Gastrocnemius medialis (tissue), 4 donors: ENCODE measurements at regions not wholly inside any gene's neighbourhood (a gene's known extent, or its start where the extent isn't known, plus 50 kb on each side); places are given as distances from the start of the nearest gene placed in this dataset.
"Not testable (repeated sequence)": the region's sequence is repeated elsewhere in the genome, so short reads cannot be mapped to it uniquely, and the experiment has no call there.

Source experiments
- ATAC-seq, 2 donors: fragments of 150-250 bp; one replicate each; pipeline ENCODE4 v1.9.1; 2016
- DNase-seq, 2 donors: peaks; one replicate each; pipeline ENCODE4 v3.0.0-alpha.2; 2019
- H3K27ac ChIP-seq, 4 donors: fragments of 200-600 bp; sonication (generic); 1 replicate in 1 of 4; 2 replicates in 3 of 4; pipeline ENCODE4 v1.5.1; 2016 to 2018; ENCODE audit warnings: mild to moderate bottlenecking in 2 of 4, moderate library complexity in 1 of 4
- H3K27me3 ChIP-seq, 3 donors: fragments of 200-600 bp; sonication (generic) in 2 of 3; 1 replicate in 1 of 3; 2 replicates in 2 of 3; pipeline versions ENCODE4 v1.5.1 to v1.6.0; 2016 to 2019; ENCODE audit warnings: mild to moderate bottlenecking in 1 of 3, moderate library complexity in 1 of 3
- H3K36me3 ChIP-seq, 2 donors: fragments of 200-600 bp; sonication (generic) in 1 of 2; one replicate each; pipeline ENCODE4 v1.5.1; 2017 to 2018
- H3K4me1 ChIP-seq, 2 donors: fragments of 200-600 bp; sonication (generic) in 1 of 2; one replicate each; pipeline ENCODE4 v1.5.1; 2016 to 2017; ENCODE audit warnings: mild to moderate bottlenecking in 2 of 2
- H3K4me3 ChIP-seq, 4 donors: fragments of 200-600 bp; sonication (generic) in 3 of 4; 1 replicate in 1 of 4; 2 replicates in 3 of 4; pipeline ENCODE4 v1.5.1; 2016 to 2019; ENCODE audit warnings: mild to moderate bottlenecking in 2 of 4
- H3K9me3 ChIP-seq, 3 donors: fragments of 200-600 bp; sonication (generic) in 2 of 3; 1 replicate in 1 of 3; 2 replicates in 2 of 3; pipeline ENCODE4 v1.5.1; 2016 to 2019
- CTCF ChIP-seq, 5 experiments: fragments of 450-650 bp in 3 of 5; fragments of 200-600 bp in 2 of 5; sonication (generic) in 2 of 5; IDR thresholded peaks in 4 of 5; conservative IDR thresholded peaks in 1 of 5; 1 replicate in 4 of 5; 2 replicates in 1 of 5; pipeline ENCODE4 v1.5.1; 2016 to 2019; ENCODE audit warnings: antibody characterized with exemption in 5 of 5, mild to moderate bottlenecking in 3 of 5, moderate library complexity in 3 of 5
- POLR2A ChIP-seq, 2 donors: fragments of 450-650 bp; IDR thresholded peaks; one replicate each; pipeline ENCODE4 v1.6.1; 2017; ENCODE audit warnings: antibody characterized with exemption in 2 of 2, mild to moderate bottlenecking in 2 of 2, moderate library complexity in 2 of 2
- in situ Hi-C, 4 donors: fragments of 200-750 bp; cut with MboI; loops; one replicate each; pipeline versions ENCODE4 v1.15.0 to v1.8.0; 2017; ENCODE audit warnings: low sequenced_read_pairs in 4 of 4
- intact Hi-C: fragments of 100-400 bp; cut with DNase I; formaldehyde crosslinking; loops from one replicate; pipeline ENCODE4 v1.15.1; 2023; ENCODE audit warnings: low total_unique reads

DNA sequence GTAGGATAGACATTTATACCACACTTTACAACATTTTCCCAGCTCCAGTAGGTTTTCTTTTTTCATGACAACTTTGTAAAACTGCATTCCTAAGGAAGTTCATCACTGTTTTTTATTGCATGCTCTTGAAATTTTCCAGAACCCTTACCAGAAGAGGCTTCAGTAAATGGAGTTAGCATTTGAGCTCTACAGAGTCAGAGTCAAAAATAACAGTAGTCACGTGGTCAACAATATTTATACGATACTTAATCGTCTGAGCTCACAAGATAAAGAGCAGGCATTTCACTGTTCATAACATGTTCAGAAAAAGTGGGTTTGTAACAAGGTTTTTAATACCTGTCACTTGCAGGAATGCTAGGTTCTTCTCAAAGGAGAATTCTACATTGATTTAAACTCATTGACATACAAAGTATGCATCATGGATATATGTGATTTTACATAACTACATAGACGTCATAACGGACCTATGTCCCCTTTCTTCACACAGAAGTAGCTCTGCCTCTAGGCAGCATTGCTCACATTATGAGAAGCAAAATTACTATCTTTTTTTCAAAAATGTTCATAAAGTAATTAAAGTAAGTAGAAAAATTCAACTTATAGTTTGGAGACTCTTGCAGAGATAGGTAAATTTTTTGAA, 187.0 kb upstream of the COL3A1 start:
- Histone ChIP-seq H3K9me3 (no peaks in the 10 kb centered on the region), H3K27me3 (no peaks in the 10 kb centered on the region), H3K36me3 (no peaks in the 10 kb centered on the region), H3K4me1 (peaks cover 0 to 3% of the 10 kb centered on the region in 2 donors), H3K27ac (peak overlapping the region; percentile 45 to 66 (median 54)), H3K4me3 (peak overlapping the region in 2 of 4 donors; percentile 0 to 1)
- in situ Hi-C loops (loop anchor here in 1 of 4 donors (10.0 kb wide), 1 partner anchor 188 kb away; the partner anchor contains the start of gene COL3A1), intact Hi-C loops (loop anchor here (5.0 kb wide), 1 partner anchor 190 kb away; no protein-coding TSS in a partner anchor)
- DNase-seq (no peak), ATAC-seq (peak; percentile 25 to 61)
- TF ChIP-seq CTCF (IDR thresholded peaks at IDR 0.05 in 4 of 5, conservative IDR thresholded peaks at IDR 0.05 in 1 of 5) (no peak), POLR2A (IDR thresholded peaks at IDR 0.05) (no peak)

- no peaks in the 10 kb centered on the region for H3K9me3 ChIP-seq
- peak overlapping the region in 1 of 4 donors; percentile 3 for H3K4me3 ChIP-seq
- ATAC-seq (no peak), DNase-seq (no peak)
- H3K36me3 ChIP-seq: no peaks in the 10 kb centered on the region
- no peaks in the 10 kb centered on the region for H3K27me3 ChIP-seq
- intact Hi-C loops: loop anchor here (5.0 kb wide), 1 partner anchor 190 kb away; no protein-coding TSS in a partner anchor
- TF ChIP-seq CTCF (IDR thresholded peaks at IDR 0.05 in 4 of 5, conservative IDR thresholded peaks at IDR 0.05 in 1 of 5): no peak
- TF ChIP-seq POLR2A (IDR thresholded peaks at IDR 0.05): no peak
- peaks cover 0 to 3% of the 10 kb centered on the region in 2 donors for H3K4me1 ChIP-seq
- H3K27ac ChIP-seq: peak overlapping the region; percentile 45 to 66 (median 54)
- in situ Hi-C loops: loop anchor here in 1 of 4 donors (10.0 kb wide), 1 partner anchor 187 kb away; the partner anchor contains the start of gene COL3A1
Observed at GRCh38 chr2:188787658-188788240, 186.4 kb upstream of the COL3A1 start.

GRCh38 chr2:188788621-188789020, 185.6 kb upstream of the COL3A1 start:
- no peak for TF ChIP-seq POLR2A (IDR thresholded peaks at IDR 0.05)
- no peak for TF ChIP-seq CTCF (IDR thresholded peaks at IDR 0.05 in 4 of 5, conservative IDR thresholded peaks at IDR 0.05 in 1 of 5)
- in situ Hi-C loops (loop anchor here in 1 of 4 donors (10.0 kb wide), 1 partner anchor 186 kb away; the partner anchor contains the start of gene COL3A1), intact Hi-C loops (loop anchor here (5.0 kb wide), 1 partner anchor 189 kb away; no protein-coding TSS in a partner anchor)
- Histone ChIP-seq H3K4me1 (peaks cover 0 to 3% of the 10 kb centered on the region in 2 donors), H3K4me3 (peak overlapping the region in 1 of 4 donors; percentile 9), H3K27ac (peak overlapping the region; percentile 45 to 66 (median 54)), H3K9me3 (no peaks in the 10 kb centered on the region), H3K27me3 (no peaks in the 10 kb centered on the region), H3K36me3 (no peaks in the 10 kb centered on the region)
- peak; percentile 39 to 64 for DNase-seq
- peak; percentile 47 to 75 for ATAC-seq

DNA sequence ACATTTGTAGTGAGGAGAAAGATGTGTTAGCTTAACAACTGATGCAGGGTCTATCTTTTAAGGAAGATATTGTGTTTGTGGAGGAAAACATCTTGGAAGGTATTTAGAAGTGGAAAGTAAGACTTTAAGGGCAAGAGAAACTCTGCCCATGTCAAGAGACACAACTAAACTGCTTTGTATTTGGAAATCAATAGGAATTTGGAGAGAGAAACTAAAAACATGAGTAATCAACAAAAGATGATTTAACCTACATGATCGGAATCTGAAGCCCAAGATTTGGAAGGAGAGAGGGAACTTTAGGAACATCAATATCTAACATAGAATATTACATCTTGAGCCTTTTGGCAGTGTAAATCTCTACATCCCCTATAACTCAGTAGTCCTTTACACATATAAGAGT, 184.2 kb upstream of the COL3A1 start:
- no peak for ATAC-seq
- H3K9me3 ChIP-seq: no peaks in the 10 kb centered on the region
- peaks cover 0 to 3% of the 10 kb centered on the region in 2 donors for H3K4me1 ChIP-seq
- intact Hi-C loops: loop anchor here (5.0 kb wide), 1 partner anchor 187 kb away; no protein-coding TSS in a partner anchor
- H3K4me3 ChIP-seq: no peak overlapping the region
- H3K36me3 ChIP-seq: no peaks in the 10 kb centered on the region
- no peak for TF ChIP-seq CTCF (IDR thresholded peaks at IDR 0.05 in 4 of 5, conservative IDR thresholded peaks at IDR 0.05 in 1 of 5)
- no peak for TF ChIP-seq POLR2A (IDR thresholded peaks at IDR 0.05)
- in situ Hi-C loops: loop anchor here in 1 of 4 donors (10.0 kb wide), 1 partner anchor 185 kb away; the partner anchor contains the start of gene COL3A1
- H3K27ac ChIP-seq: peak overlapping the region in 2 of 4 donors; percentile 33
- no peaks in the 10 kb centered on the region for H3K27me3 ChIP-seq
- no peak for DNase-seq

GRCh38 chr2:188794453-188794852, 179.7 kb upstream of the COL3A1 start:
- H3K27me3 ChIP-seq, DNase-seq, in situ Hi-C loops, H3K27ac ChIP-seq, intact Hi-C loops, H3K4me1 ChIP-seq, H3K9me3 ChIP-seq, H3K4me3 ChIP-seq, ATAC-seq, H3K36me3 ChIP-seq: not testable (repeated sequence)
